Naive thymus-derived CD4-positive, alpha-beta T cell (primary cell): ENCODE measurements at regions not wholly inside any gene's neighbourhood (a gene's known extent, or its start where the extent isn't known, plus 50 kb on each side); places are given as distances from the start of the nearest gene placed in this dataset.

Experiments used
- ATAC-seq: fragments of 150-1000 bp; cut with Tn5 transposase; 2 replicates; pipeline ENCODE4 v1.10.0; 2021; ENCODE audit warnings: mild to moderate bottlenecking, moderate library complexity
- CTCF ChIA-PET: fragments of 350-600 bp; sonication (Branson Sonifier 250); formaldehyde crosslinking; loops from one replicate; lab custom pipeline; 2021; ENCODE audit warnings: antibody characterized with exemption; lab: Charles Lee
- POLR2A ChIA-PET: fragments of 350-600 bp; sonication (Branson Sonifier 250); formaldehyde crosslinking; loops from one replicate; lab custom pipeline; 2021; ENCODE audit warnings: antibody characterized with exemption, inconsistent platforms; lab: Charles Lee
- DNase-seq, 9 donors: peaks; one replicate each; pipeline versions ENCODE4 v3.0.0 to v3.0.0-alpha.2; 2020 to 2022; ENCODE audit warnings: mixed read lengths in 1 of 9
- H3K27ac ChIP-seq: one replicate; pipeline ENCODE4 v1.7.0; 2013; ENCODE audit warnings: mild to moderate bottlenecking, low read depth, low read length, moderate library complexity
- H3K27me3 ChIP-seq, 2 donors: one replicate each; pipeline ENCODE4 v1.7.0; 2013; ENCODE audit warnings: low read length in 2 of 2, mild to moderate bottlenecking in 2 of 2, moderate library complexity in 2 of 2; ENCODE audit not compliant: control insufficient read depth in 2 of 2, insufficient read depth in 2 of 2
- H3K36me3 ChIP-seq, 3 experiments: 1 replicate in 2 of 3; 2 replicates in 1 of 3; pipeline ENCODE4 v1.7.0; 2013; ENCODE audit warnings: low read length in 3 of 3, mild to moderate bottlenecking in 3 of 3, moderate library complexity in 1 of 3; ENCODE audit not compliant: insufficient read depth in 3 of 3, control insufficient read depth in 2 of 3
- H3K4me1 ChIP-seq, 2 donors: one replicate each; pipeline ENCODE4 v1.7.0; 2013; ENCODE audit warnings: low read length in 2 of 2, mild to moderate bottlenecking in 2 of 2, moderate library complexity in 1 of 2; ENCODE audit not compliant: control insufficient read depth in 2 of 2, insufficient read depth in 2 of 2
- H3K4me3 ChIP-seq: 2 replicates; pipeline ENCODE4 v1.7.0; 2013; ENCODE audit warnings: mild to moderate bottlenecking, low read length
- H3K9me3 ChIP-seq, 3 experiments: 1 replicate in 2 of 3; 2 replicates in 1 of 3; pipeline ENCODE4 v1.7.0; 2013; ENCODE audit warnings: low read length in 3 of 3; ENCODE audit not compliant: control insufficient read depth in 2 of 3
- H3K27ac Mint-ChIP-seq, 9 donors: one replicate each; pipeline ENCODE4 v1.8.0; 2020 to 2022; ENCODE audit warnings: mixed read lengths in 9 of 9, mild to moderate bottlenecking in 8 of 9, moderate library complexity in 5 of 9, inconsistent platforms in 2 of 9
- H3K27me3 Mint-ChIP-seq, 5 donors: one replicate each; pipeline ENCODE4 v1.8.0; 2021 to 2022; ENCODE audit warnings: mixed read lengths in 5 of 5, mild to moderate bottlenecking in 1 of 5
- H3K36me3 Mint-ChIP-seq, 5 donors: one replicate each; pipeline ENCODE4 v1.8.0; 2020 to 2022; ENCODE audit warnings: mixed read lengths in 5 of 5, mild to moderate bottlenecking in 3 of 5, inconsistent platforms in 1 of 5
- H3K4me1 Mint-ChIP-seq, 7 donors: one replicate each; pipeline ENCODE4 v1.8.0; 2020 to 2022; ENCODE audit warnings: mixed read lengths in 7 of 7, mild to moderate bottlenecking in 3 of 7, inconsistent platforms in 1 of 7
- H3K4me3 Mint-ChIP-seq, 10 donors: one replicate each; pipeline ENCODE4 v1.8.0; 2020 to 2022; ENCODE audit warnings: mild to moderate bottlenecking in 10 of 10, mixed read lengths in 10 of 10, moderate library complexity in 6 of 10, inconsistent platforms in 2 of 10
- H3K9me3 Mint-ChIP-seq, 11 donors: one replicate each; pipeline ENCODE4 v1.8.0; 2020 to 2022; ENCODE audit warnings: mixed read lengths in 11 of 11, mild to moderate bottlenecking in 4 of 11, inconsistent platforms in 1 of 11, moderate library complexity in 1 of 11
- intact Hi-C, 2 donors: fragments of 100-400 bp; cut with micrococcal nuclease; formaldehyde crosslinking; loops; one replicate each; pipeline ENCODE4 v1.15.1; 2023

- H3K36me3 Mint-ChIP-seq = peaks cover 0 to 4% (median 0%) of the 10 kb centered on the region in 5 donors
- Histone ChIP-seq H3K4me1 (no peaks in the 10 kb centered on the region), H3K4me3 (no peak overlapping the region), H3K9me3 (no peaks in the 10 kb centered on the region), H3K27ac (no peak overlapping the region), H3K36me3 (no peaks in the 10 kb centered on the region), H3K27me3 (no peaks in the 10 kb centered on the region)
- H3K4me3 Mint-ChIP-seq = no peak overlapping the region
- DNase-seq = no peak
- peaks cover 0 to 15% (median 7%) of the 10 kb centered on the region in 11 donors for H3K9me3 Mint-ChIP-seq
- no peak for ATAC-seq
- H3K27me3 Mint-ChIP-seq = peaks cover 0 to 6% (median 0%) of the 10 kb centered on the region in 5 donors
- intact Hi-C loops = no loop called here
- ChIA-PET CTCF (no interaction called here), POLR2A (no interaction called here)
- no peak overlapping the region for H3K27ac Mint-ChIP-seq
- H3K4me1 Mint-ChIP-seq = no peaks in the 10 kb centered on the region
Measured at GRCh38 chrX:122817321-122817955, 366.6 kb upstream of the GRIA3 start.

GRCh38 chrX:122818068-122818467 lies 366.0 kb upstream of the GRIA3 start:
- intact Hi-C loops = no loop called here
- ChIA-PET POLR2A (no interaction called here), CTCF (no interaction called here)
- H3K4me3 Mint-ChIP-seq = no peak overlapping the region
- DNase-seq (no peak), ATAC-seq (no peak)
- peaks cover 0 to 15% (median 7%) of the 10 kb centered on the region in 11 donors for H3K9me3 Mint-ChIP-seq
- no peak overlapping the region for H3K27ac ChIP-seq
- no peaks in the 10 kb centered on the region for H3K36me3 ChIP-seq
- no peak overlapping the region for H3K27ac Mint-ChIP-seq
- no peaks in the 10 kb centered on the region for H3K4me1 ChIP-seq
- peaks cover 0 to 6% (median 0%) of the 10 kb centered on the region in 5 donors for H3K27me3 Mint-ChIP-seq
- no peaks in the 10 kb centered on the region for H3K9me3 ChIP-seq
- H3K36me3 Mint-ChIP-seq = peaks cover 0 to 4% (median 0%) of the 10 kb centered on the region in 5 donors
- no peaks in the 10 kb centered on the region for H3K4me1 Mint-ChIP-seq
- no peaks in the 10 kb centered on the region for H3K27me3 ChIP-seq
- no peak overlapping the region for H3K4me3 ChIP-seq

GRCh38 chrX:122833230-122833629 lies 350.8 kb upstream of the GRIA3 start:
- intact Hi-C loops = no loop called here
- H3K9me3 ChIP-seq = no peaks in the 10 kb centered on the region

GRCh38 chrX:122835886-122836285 lies 348.2 kb upstream of the GRIA3 start:
- no peaks in the 10 kb centered on the region for H3K4me1 ChIP-seq
- H3K9me3 ChIP-seq = no peaks in the 10 kb centered on the region
- H3K27ac ChIP-seq = no peak overlapping the region
- no peaks in the 10 kb centered on the region for H3K27me3 Mint-ChIP-seq
- H3K27me3 ChIP-seq = no peaks in the 10 kb centered on the region
- H3K36me3 Mint-ChIP-seq = no peaks in the 10 kb centered on the region
- ATAC-seq = no peak
- H3K4me1 Mint-ChIP-seq = peaks cover 0 to 2% (median 0%) of the 10 kb centered on the region in 7 donors
- H3K4me3 ChIP-seq = no peak overlapping the region
- peaks cover 0 to 6% (median 0%) of the 10 kb centered on the region in 11 donors for H3K9me3 Mint-ChIP-seq
- intact Hi-C loops = no loop called here
- ChIA-PET POLR2A (no interaction called here), CTCF (no interaction called here)
- no peaks in the 10 kb centered on the region for H3K36me3 ChIP-seq
- H3K27ac Mint-ChIP-seq = no peak overlapping the region
- DNase-seq = no peak
- no peak overlapping the region for H3K4me3 Mint-ChIP-seq

More at GRCh38 chrX:122833230-122833629, 350.8 kb upstream of the GRIA3 start:
- Histone ChIP-seq H3K27me3 (no peaks in the 10 kb centered on the region), H3K27ac (no peak overlapping the region), H3K4me3 (no peak overlapping the region), H3K36me3 (no peaks in the 10 kb centered on the region), H3K4me1 (no peaks in the 10 kb centered on the region)
- Mint-ChIP-seq H3K4me1 (peaks cover 0 to 2% (median 0%) of the 10 kb centered on the region in 7 donors), H3K9me3 (peaks cover 0 to 6% (median 0%) of the 10 kb centered on the region in 11 donors), H3K27ac (no peak overlapping the region), H3K36me3 (no peaks in the 10 kb centered on the region), H3K27me3 (no peaks in the 10 kb centered on the region), H3K4me3 (no peak overlapping the region)
- DNase-seq (no peak), ATAC-seq (no peak)
- CTCF ChIA-PET = no interaction called here
- POLR2A ChIA-PET = no interaction called here

GRCh38 chrX:122850326-122850725 lies 333.8 kb upstream of the GRIA3 start:
- POLR2A ChIA-PET = no interaction called here
- Histone ChIP-seq H3K27me3 (no peaks in the 10 kb centered on the region), H3K9me3 (no peaks in the 10 kb centered on the region), H3K4me1 (no peaks in the 10 kb centered on the region), H3K4me3 (no peak overlapping the region), H3K36me3 (no peaks in the 10 kb centered on the region), H3K27ac (no peak overlapping the region)
- Mint-ChIP-seq H3K27me3 (peaks cover 0 to 7% (median 0%) of the 10 kb centered on the region in 5 donors), H3K4me1 (no peaks in the 10 kb centered on the region), H3K9me3 (peaks cover 0 to 10% (median 0%) of the 10 kb centered on the region in 11 donors), H3K36me3 (no peaks in the 10 kb centered on the region), H3K27ac (no peak overlapping the region), H3K4me3 (no peak overlapping the region)
- DNase-seq (no peak), ATAC-seq (no peak)
- intact Hi-C loops = no loop called here
- CTCF ChIA-PET = no interaction called here

- ATAC-seq = no peak
- Mint-ChIP-seq H3K9me3 (peaks cover 0 to 10% (median 0%) of the 10 kb centered on the region in 11 donors), H3K27me3 (peaks cover 0 to 6% (median 0%) of the 10 kb centered on the region in 5 donors), H3K4me1 (no peaks in the 10 kb centered on the region), H3K36me3 (no peaks in the 10 kb centered on the region), H3K4me3 (no peak overlapping the region), H3K27ac (no peak overlapping the region)
- Histone ChIP-seq H3K4me1 (no peaks in the 10 kb centered on the region), H3K27ac (no peak overlapping the region), H3K9me3 (no peaks in the 10 kb centered on the region), H3K27me3 (no peaks in the 10 kb centered on the region), H3K4me3 (no peak overlapping the region), H3K36me3 (no peaks in the 10 kb centered on the region)
- CTCF ChIA-PET = no interaction called here
- intact Hi-C loops = no loop called here
- POLR2A ChIA-PET = no interaction called here
- no peak for DNase-seq
Measured at GRCh38 chrX:122856205-122856604, 327.9 kb upstream of the GRIA3 start.

GRCh38 chrX:122857734-122858133 lies 326.3 kb upstream of the GRIA3 start:
- no peaks in the 10 kb centered on the region for H3K36me3 Mint-ChIP-seq
- no peaks in the 10 kb centered on the region for H3K4me1 Mint-ChIP-seq
- no peak for ATAC-seq
- DNase-seq = no peak
- no peak overlapping the region for H3K27ac ChIP-seq
- no peaks in the 10 kb centered on the region for H3K9me3 ChIP-seq
- no peaks in the 10 kb centered on the region for H3K27me3 ChIP-seq
- ChIA-PET POLR2A (no interaction called here), CTCF (no interaction called here)
- no peaks in the 10 kb centered on the region for H3K27me3 Mint-ChIP-seq
- H3K4me1 ChIP-seq = no peaks in the 10 kb centered on the region
- intact Hi-C loops = no loop called here
- peaks cover 0 to 10% (median 0%) of the 10 kb centered on the region in 11 donors for H3K9me3 Mint-ChIP-seq
- H3K4me3 Mint-ChIP-seq = no peak overlapping the region
- no peaks in the 10 kb centered on the region for H3K36me3 ChIP-seq
- H3K4me3 ChIP-seq = no peak overlapping the region
- H3K27ac Mint-ChIP-seq = no peak overlapping the region
